H1 (cell line): ENCODE measurements at regions not wholly inside any gene's neighbourhood (a gene's known extent, or its start where the extent isn't known, plus 50 kb on each side); places are given as distances from the start of the nearest gene placed in this dataset.

Experiments
- GTF2F1 ChIP-seq: IDR thresholded peaks from 2 replicates; pipeline ENCODE4 v1.6.1; 2012; ENCODE audit warnings: low read depth, low read length, improper control_type of control experiment, borderline replicate concordance
- JUN ChIP-seq: IDR thresholded peaks from 2 replicates; pipeline ENCODE4 v1.6.1; 2011; ENCODE audit warnings: low read depth, mild to moderate bottlenecking, improper control_type of control experiment, low read length
- POLR2AphosphoS5 ChIP-seq: IDR thresholded peaks from 2 replicates; pipeline ENCODE4 v1.6.1; 2011; ENCODE audit warnings: low read depth, low read length
- SAP30 ChIP-seq: fragments of 300-600 bp; sonication (generic); IDR thresholded peaks from 2 replicates; pipeline ENCODE4 v1.7.1; 2012; ENCODE audit warnings: low read length, moderate library complexity, mild to moderate bottlenecking, inconsistent platforms; ENCODE audit not compliant: insufficient read depth, insufficient replicate concordance
- YY1 ChIP-seq: IDR thresholded peaks from 2 replicates; pipeline ENCODE4 v1.6.1; 2011; ENCODE audit warnings: low read depth, mild to moderate bottlenecking, low read length

GRCh38 chr18:75779450-75779849 is 351.9 kb upstream of the SMIM21 start (continued):
- no peak for TF ChIP-seq SAP30
- TF ChIP-seq YY1, result no peak
- TF ChIP-seq JUN, result no peak
- no peak for TF ChIP-seq GTF2F1
- no peak for TF ChIP-seq POLR2AphosphoS5
- TF ChIP-seq, all 59 proteins: peak for 0
